GM21515 (cell line): ENCODE measurements at regions not wholly inside any gene's neighbourhood (a gene's known extent, or its start where the extent isn't known, plus 50 kb on each side); places are given as distances from the start of the nearest gene placed in this dataset.
"Not testable (repeated sequence)": the region's sequence is repeated elsewhere in the genome, so short reads cannot be mapped to it uniquely, and the experiment has no call there.

Source experiments
- ATAC-seq: cut with Tn5 transposase; IDR thresholded peaks from one replicate; pipeline ENCODE4 v1.9.1; 2021; ENCODE audit not compliant: unreplicated experiment

DNA sequence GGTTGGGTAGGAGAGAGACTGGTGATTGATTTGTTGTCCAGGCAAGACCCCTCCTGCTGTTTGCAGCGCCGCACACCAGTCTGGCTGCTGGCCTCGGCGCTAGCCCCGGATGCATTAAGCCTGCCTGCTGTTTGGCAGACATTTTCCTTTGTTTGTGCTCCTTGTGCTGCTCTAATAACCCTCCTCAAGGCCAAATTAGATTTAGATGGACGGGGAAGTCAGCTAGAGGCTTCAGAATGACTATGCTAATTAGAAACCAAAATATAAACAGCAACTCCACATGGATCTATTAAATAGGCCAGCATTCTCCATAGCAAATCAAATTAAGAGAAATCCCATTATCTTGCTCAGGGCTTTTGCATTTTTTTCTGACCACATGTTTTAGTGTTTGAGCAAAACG is 445.2 kb downstream of the SQOR start:
- ATAC-seq: no peak

DNA sequence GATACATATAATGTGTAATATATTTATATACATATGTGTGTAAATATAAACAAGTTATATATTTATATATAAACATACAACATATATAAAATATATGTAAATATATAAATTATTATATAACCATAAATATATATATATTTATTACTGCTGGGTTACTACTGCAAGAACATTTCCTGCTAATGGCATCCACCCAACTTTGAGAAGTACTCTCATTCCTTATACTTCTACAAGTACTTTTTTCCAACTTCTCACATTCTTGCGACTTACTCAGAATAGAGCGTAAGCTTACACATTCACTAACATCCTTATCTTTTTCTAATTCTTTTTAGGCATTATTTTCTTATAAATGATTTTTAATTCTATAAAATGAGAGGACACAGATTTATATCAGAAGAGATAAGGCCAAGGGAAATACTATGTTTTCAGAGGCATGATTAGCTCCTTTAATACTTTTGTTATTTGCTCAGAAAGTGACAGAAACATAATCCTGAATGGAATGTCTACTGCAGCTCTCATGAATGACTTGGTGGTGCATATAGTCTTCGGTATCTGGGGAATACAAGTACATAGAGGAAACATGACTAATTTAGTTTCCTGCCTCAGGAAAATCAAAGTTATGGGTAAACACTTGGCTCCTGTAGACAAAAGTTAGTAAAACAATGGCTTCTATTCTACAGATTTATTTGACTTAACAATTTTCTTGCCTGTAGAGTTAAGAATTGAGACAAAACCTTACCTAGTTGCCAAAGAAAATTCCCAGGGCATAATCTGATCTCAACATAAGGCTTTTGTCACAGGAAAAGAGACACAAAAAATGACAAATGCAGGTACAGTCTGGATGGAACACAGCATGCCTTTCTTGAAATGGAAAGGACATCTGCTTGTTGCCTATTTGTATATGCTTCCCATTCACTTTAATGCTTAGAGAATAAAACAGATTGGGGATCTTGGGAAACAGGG is 453.9 kb downstream of the SQOR start:
- ATAC-seq: no peak

GRCh38 chr15:46089467-46089935 is 454.7 kb downstream of the SQOR start:
- no peak for ATAC-seq

DNA sequence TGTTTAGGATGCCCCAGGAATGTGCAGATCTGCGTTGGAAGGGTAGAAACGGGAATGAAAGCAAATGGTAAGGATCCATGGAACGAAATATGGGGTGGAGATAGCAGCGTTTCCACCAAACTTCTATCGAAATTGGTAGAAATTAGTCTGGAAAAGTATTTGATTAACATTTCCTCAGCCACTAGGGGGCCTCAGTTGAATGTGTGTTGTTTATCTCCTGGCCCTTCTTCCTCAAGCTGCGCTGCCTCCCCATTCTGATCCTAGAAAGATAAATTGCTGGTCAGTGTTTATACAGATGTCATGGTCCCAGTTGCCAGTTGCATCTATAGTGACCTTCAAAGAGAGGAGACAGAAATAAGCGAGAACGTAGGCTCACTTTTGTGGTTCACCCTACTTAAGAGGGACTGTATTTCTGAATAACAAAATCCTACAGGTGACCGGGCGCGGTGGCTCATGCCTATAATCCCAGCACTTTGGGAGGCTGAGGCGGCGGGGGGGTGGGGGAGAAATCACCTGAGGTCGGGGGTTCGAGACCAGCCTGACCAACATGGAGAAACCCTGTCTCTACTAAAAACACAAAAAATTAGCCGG is 457.1 kb downstream of the SQOR start:
- ATAC-seq: no peak

DNA sequence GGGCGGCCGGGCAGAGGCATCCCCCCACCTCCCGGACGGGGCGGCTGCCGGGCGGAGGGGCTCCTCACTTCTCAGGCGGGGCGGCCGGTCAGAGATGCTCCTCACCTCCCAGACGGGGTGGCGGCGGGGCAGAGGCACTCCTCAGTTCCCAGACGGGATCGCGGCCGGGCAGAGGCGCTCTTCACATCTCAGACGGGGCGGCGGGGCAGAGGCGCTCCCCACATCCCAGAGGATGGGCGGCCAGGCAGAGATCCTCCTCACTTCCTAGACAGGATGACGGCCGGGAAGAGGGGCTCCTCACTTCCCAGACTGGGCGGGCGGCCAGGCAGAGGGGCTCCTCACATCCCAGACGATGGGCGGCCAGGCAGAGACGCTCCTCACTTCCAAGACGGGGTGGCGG is 463.2 kb downstream of the SQOR start:
- ATAC-seq: not testable (repeated sequence)

DNA sequence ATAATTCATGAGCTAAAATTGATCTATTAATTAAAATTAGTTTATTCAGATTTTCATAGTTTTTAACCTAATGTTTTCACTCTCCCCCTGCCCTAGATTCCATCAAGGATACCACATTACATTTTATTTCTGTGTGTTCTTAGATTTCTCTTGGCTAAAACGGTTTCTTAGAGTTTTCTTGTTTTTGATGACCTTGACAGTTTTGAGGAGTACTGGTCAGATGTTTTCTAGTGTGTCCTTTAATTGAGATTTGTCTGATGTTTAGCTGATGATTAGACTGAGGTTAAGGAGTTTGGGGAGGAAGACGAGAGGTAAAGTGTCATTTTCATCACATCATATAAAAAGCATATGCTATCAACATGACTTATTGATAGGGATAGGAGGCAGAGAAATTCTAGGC is 475.9 kb downstream of the SQOR start:
- no peak for ATAC-seq

DNA sequence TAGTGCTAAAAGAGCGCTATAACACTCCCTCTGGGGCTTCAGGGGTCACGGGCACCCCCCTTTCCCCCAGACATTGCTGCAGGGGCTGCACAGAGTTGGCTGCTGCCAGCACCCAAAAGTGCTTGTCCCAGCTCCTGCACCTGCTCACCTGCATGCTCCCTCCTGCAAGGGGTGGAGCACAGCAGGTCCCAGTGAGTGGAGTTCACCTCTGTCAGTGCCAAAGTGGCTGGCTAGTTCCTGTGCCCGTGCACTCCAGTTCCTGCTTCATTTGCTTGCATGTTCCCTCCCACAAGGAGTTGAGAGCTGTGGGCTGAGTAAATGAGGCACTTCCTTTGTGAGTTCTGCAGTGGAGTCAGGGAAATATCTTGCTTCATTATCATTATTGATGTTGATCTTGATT is 476.9 kb downstream of the SQOR start:
- no peak for ATAC-seq

DNA sequence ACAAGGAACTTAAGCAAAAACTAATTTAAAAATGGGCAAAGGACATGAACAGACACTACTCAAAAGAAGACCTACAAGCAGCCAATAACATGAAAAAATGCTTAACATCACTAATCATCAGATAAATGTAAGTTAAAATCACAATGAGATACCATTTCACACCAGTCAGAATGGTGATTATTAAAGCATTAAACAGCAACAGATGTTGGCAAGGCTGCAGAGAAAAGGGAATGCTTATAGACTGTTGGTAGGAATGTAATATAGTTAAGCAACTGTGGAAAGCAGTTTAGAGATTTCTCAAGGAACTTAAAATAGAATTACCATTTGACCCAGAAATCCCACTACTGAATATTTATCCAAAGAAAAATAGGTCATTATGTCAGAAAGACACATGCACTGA is 482.2 kb downstream of the SQOR start:
- ATAC-seq: no peak

DNA sequence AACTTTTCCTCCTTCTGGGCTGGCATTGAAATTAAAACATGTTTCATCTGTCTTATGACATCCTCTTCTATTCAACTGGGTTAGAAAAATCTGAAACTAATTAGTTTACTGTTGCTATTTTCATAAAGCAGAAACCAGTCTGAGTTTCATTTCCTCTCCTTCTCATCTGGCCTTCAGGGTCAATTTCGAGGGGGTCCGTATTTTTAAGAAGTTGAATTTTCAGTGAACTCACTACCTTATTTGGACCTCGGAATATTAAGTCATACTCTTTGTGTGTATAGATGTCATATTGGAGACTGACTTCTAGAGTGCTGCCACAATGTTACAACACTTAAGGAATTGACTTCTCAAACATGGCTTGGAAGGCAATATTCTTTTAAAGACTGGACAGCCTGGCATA is 485.9 kb downstream of the SQOR start:
- ATAC-seq: no peak

DNA sequence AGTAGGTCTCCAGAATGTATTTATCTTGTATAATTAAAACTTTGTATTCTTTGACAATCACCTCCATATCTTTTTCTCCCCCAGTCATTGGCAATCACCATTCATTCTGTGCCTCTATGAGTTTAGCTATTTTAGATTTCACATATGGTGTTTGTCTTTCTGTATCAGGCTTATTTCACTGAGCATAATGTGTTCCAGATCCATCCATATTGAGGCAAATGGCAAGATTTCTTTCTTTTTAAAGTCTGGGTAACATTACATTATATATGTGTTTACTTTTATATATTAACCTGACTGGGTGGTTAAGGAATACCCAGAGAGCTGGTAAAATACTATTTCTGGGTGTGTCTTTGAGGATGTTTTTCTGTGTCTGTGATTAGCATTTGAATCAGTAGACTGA is 486.6 kb downstream of the SQOR start:
- ATAC-seq: no peak

DNA sequence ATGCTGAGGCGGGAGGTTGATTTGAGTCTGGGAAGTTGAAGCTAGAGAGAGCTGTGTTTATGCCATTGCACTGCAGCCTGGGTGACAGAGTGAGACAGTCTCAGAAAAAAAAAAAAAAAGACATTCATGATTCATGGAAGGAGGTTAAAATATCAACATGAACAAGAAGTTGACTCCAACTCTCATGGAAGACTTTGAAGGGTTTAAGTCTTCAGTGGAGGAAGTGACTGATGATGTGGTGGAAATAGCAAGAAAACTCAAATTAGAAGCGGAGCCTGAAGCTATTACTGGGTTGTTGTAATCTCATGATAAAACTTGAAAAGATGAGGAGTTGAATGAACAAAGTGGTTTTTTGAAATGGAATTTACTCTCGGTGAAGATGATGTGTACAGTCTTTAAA is 491.8 kb downstream of the SQOR start:
- ATAC-seq: no peak

- ATAC-seq: no peak
Measured at GRCh38 chr15:46127361-46127874, 492.6 kb downstream of the SQOR start.

GRCh38 chr15:46129145-46129544 is 494.3 kb downstream of the SQOR start:
- no peak for ATAC-seq

DNA sequence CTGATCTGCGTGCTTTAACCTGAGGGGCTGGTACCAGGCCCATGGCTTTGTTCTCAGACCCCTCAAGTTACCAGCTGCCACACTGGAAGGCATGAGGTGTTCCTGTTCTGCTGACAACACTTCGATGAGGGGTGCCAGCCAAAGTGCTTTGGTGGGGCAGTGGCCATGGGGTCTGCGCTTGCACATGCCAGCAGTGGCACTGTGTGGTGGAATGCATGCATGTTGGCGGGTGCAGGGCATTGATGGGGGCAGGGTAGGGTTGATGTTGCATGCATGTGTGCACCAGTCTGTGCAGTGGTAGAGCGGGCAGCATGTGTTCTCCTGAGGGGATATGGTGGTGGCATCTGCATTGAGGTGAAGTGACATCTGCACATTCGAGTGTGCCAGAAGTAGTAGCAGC is 497.0 kb downstream of the SQOR start:
- ATAC-seq: no peak

DNA sequence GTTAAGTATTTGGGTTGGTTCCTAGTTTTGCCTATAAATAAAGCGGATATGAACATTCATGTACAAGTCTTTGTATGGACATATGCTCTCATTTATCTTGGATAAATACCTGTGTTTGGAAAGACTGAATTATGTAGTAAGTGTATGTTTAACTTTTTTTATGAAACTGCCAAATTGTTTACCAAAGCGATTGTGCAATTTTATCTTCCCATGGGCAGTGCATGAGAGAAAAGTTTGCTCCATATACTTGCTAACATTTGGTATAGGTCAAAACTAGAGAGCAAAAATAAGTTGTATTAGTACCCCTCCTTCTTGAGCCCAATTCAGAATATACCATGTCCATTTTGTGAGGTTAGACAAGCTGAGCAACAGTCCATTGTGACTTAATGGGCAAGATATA is 502.6 kb downstream of the SQOR start:
- ATAC-seq: no peak

GRCh38 chr15:46146002-46146401 is 511.2 kb downstream of the SQOR start:
- ATAC-seq: no peak

DNA sequence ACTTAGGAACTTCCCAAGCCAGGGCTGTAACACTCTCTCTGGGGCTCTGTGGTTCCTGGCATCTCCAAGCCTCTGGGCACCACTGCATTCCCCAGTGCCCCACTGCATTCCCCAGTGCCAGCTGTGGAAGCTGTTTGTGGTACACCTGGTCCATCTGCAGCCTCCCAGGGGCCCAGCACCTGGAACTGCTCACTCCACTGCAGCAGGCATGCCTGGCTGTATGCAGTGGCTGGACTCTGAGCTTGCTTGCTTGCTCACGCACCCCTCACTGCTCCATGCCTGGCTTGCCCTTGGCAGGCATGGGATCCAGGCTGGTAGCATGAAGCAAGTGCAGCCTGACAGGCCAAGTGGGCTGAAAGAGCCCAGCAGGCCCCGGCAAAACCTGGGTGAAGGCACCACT is 512.1 kb downstream of the SQOR start:
- ATAC-seq: no peak

DNA sequence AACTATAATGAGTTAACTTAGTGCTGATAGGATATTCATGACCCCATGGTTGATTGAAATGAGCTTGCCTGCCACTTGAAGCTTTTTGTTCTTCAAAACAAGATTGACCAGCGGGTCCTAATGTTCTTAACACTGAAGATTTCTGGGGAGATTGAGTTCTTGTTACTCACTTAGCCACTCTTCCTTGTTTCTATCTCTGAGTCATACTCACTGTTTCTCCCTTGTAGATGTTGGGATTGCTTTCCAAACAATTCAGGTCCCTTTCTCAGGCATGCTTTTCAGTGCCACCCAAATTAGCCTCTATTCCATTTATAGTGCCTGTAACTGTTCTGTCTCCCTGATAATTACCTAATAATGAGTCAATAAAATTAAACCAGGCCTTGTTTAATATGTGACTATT is 517.0 kb downstream of the SQOR start:
- no peak for ATAC-seq

DNA sequence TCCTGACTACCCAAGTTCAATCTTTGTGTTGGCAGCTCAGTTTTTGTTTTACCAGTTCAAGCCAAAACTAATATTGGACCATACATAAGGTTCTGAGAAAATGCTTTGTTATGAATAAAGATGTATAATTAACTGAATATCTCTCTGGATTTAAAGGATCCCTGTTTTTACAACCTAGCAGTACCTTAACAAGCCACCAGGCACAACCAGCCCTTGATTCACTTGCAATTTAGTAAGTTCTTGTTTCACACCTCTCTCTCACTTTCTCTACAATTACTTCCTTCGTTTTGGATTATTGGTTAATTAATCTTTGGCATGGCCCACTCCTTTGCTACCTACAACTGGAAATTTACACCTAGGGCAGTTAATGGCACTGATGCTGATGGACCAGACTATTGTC is 531.9 kb downstream of the SQOR start:
- ATAC-seq: no peak

- ATAC-seq: no peak
Measured at GRCh38 chr15:46170326-46170725, 535.5 kb downstream of the SQOR start.

- no peak for ATAC-seq
Measured at GRCh38 chr15:46174122-46174521, 539.3 kb downstream of the SQOR start.

GRCh38 chr15:46177219-46177618 is 542.4 kb downstream of the SQOR start:
- no peak for ATAC-seq
